Caco-2 (cell line): ENCODE measurements at regions not wholly inside any gene's neighbourhood (a gene's known extent, or its start where the extent isn't known, plus 50 kb on each side); places are given as distances from the start of the nearest gene placed in this dataset.

ENCODE experiments used
- BruUV-seq: library from RNA; stranded (reverse); fragments of 400-500 nt; replicated peaks from 2 replicates; lab custom pipeline; 2021; lab: Mats Ljungman, UMichigan
- CTCF ChIA-PET: fragments of 300-600 bp; sonication (Branson Sonifier 250); formaldehyde crosslinking; loops from one replicate; lab custom pipeline; 2022; ENCODE audit warnings: antibody characterized with exemption; lab: Charles Lee
- POLR2A ChIA-PET: fragments of 300-600 bp; sonication (Branson Sonifier 250); formaldehyde crosslinking; loops from one replicate; lab custom pipeline; 2022; ENCODE audit warnings: antibody characterized with exemption; lab: Charles Lee
- DNase-seq, 2 experiments: peaks; one replicate each; pipeline versions ENCODE4 v3.0.0 to v3.0.0-alpha.2; 2020 to 2022
- H3K27me3 ChIP-seq: replicated peaks from 2 replicates; pipeline ENCODE4 v1.6.0; 2011; ENCODE audit warnings: low read length; ENCODE audit not compliant: control insufficient read depth, insufficient read depth
- H3K36me3 ChIP-seq: 2 replicates; pipeline ENCODE4 v1.5.1; 2011; ENCODE audit warnings: low read length; ENCODE audit not compliant: control insufficient read depth, insufficient read depth
- H3K4me1 ChIP-seq: fragments of 250-450 bp; sonication (Bioruptor Pico); 2 replicates; pipeline ENCODE4 v1.5.1; 2020; ENCODE audit warnings: mild to moderate bottlenecking
- H3K4me3 ChIP-seq: 2 replicates; pipeline ENCODE4 v1.5.1; 2011; ENCODE audit warnings: low read depth, mild to moderate bottlenecking, control low read depth, low read length
- H3K9me3 ChIP-seq: fragments of 250-450 bp; sonication (Bioruptor Pico); 2 replicates; pipeline ENCODE4 v1.5.1; 2020; ENCODE audit warnings: mild to moderate bottlenecking, moderate library complexity
- H3K27ac Mint-ChIP-seq: one replicate; pipeline ENCODE4 v1.8.0; 2022; ENCODE audit warnings: mixed read lengths; ENCODE audit not compliant: unreplicated experiment
- H3K27me3 Mint-ChIP-seq: one replicate; pipeline ENCODE4 v1.8.0; 2022; ENCODE audit warnings: mixed read lengths; ENCODE audit not compliant: insufficient read depth, unreplicated experiment
- H3K36me3 Mint-ChIP-seq: one replicate; pipeline ENCODE4 v1.8.0; 2022; ENCODE audit warnings: mild to moderate bottlenecking, mixed read lengths; ENCODE audit not compliant: insufficient read depth, unreplicated experiment
- H3K4me1 Mint-ChIP-seq: one replicate; pipeline ENCODE4 v1.8.0; 2022; ENCODE audit warnings: low read depth, mixed read lengths; ENCODE audit not compliant: unreplicated experiment
- H3K4me3 Mint-ChIP-seq: one replicate; pipeline ENCODE4 v1.8.0; 2022; ENCODE audit warnings: mild to moderate bottlenecking, moderate library complexity, mixed read lengths; ENCODE audit not compliant: unreplicated experiment
- H3K9me3 Mint-ChIP-seq: one replicate; pipeline ENCODE4 v1.8.0; 2022; ENCODE audit warnings: mixed read lengths; ENCODE audit not compliant: unreplicated experiment
- intact Hi-C: fragments of 100-400 bp; cut with micrococcal nuclease; formaldehyde crosslinking; loops from one replicate; pipeline ENCODE4 v1.10.0; 2022; ENCODE audit not compliant: unreplicated experiment
- TF ChIP-seq, protein P1 (sequence below), 2 experiments: fragments of 200-600 bp in 1 of 2; IDR thresholded peaks; 1 replicate in 1 of 2; 2 replicates in 1 of 2; pipeline versions ENCODE4 v1.5.1 to v1.8.0; 2011 to 2022; ENCODE audit warnings: antibody characterized with exemption in 1 of 2, control low read depth in 1 of 2, inconsistent platforms in 1 of 2, low read depth in 1 of 2, low read length in 1 of 2, mild to moderate bottlenecking in 1 of 2, moderate library complexity in 1 of 2; ENCODE audit not compliant: insufficient read depth in 1 of 2, severe bottlenecking in 1 of 2, unreplicated experiment in 1 of 2

DNA sequence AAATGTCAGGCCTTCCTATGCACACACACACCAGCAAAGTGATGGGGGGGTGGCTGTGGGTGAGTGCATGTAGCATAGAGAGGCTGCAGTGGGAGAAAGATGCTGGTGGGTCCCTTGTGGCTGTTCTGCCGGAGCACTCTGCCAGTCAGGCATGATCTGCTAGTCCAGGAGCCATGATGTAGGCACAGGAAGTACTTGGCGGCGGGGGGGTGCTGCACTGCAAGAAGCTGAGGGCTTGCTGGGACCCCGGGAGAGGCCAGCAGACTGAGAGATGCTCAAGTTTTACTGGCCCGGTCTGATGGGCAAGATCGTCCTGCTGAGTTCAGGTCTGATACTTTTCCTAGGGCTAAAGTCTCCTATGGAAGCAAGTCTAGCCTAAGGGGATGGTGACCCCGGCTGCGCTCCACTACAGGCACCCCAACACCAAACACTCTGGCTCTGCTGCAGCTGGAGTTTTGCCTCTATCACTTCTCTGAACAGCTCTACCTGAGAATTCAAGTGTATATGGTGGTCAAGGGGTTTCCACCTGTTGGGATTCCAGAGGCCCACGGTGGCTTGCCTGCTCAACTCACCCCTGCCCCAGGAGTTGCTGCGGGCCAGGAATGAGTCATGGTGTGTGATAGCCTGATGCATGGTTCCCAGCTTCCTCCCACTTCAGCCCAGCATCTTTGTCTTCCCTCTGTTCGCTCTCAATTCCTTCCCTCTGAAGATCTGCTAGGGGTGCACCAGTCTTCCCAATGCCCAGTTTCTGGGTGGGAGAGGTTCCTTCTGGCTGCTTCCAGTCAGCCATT, 971.8 kb upstream of the ADGRB3 start:
- intact Hi-C loops: no loop called here
- Mint-ChIP-seq H3K9me3 (peaks cover 6% of the 10 kb centered on the region), H3K4me1 (no peaks in the 10 kb centered on the region), H3K4me3 (no peak overlapping the region), H3K27ac (no peak overlapping the region), H3K36me3 (no peaks in the 10 kb centered on the region), H3K27me3 (no peaks in the 10 kb centered on the region)
- Histone ChIP-seq H3K9me3 (no peaks in the 10 kb centered on the region), H3K4me1 (no peaks in the 10 kb centered on the region), H3K27me3 (no peaks in the 10 kb centered on the region), H3K36me3 (no peaks in the 10 kb centered on the region), H3K4me3 (no peak overlapping the region)
- ChIA-PET POLR2A (no interaction called here), CTCF (no interaction called here)
- DNase-seq: no peak
- BruUV-seq: no TSS peak
- TF ChIP-seq, protein P1, sequence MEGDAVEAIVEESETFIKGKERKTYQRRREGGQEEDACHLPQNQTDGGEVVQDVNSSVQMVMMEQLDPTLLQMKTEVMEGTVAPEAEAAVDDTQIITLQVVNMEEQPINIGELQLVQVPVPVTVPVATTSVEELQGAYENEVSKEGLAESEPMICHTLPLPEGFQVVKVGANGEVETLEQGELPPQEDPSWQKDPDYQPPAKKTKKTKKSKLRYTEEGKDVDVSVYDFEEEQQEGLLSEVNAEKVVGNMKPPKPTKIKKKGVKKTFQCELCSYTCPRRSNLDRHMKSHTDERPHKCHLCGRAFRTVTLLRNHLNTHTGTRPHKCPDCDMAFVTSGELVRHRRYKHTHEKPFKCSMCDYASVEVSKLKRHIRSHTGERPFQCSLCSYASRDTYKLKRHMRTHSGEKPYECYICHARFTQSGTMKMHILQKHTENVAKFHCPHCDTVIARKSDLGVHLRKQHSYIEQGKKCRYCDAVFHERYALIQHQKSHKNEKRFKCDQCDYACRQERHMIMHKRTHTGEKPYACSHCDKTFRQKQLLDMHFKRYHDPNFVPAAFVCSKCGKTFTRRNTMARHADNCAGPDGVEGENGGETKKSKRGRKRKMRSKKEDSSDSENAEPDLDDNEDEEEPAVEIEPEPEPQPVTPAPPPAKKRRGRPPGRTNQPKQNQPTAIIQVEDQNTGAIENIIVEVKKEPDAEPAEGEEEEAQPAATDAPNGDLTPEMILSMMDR (IDR thresholded peaks at IDR 0.05; ENCODE audit: insufficient read depth in 1 of 2, low read depth in 1 of 2, low read length in 1 of 2, severe bottlenecking in 1 of 2, unreplicated experiment in 1 of 2): no peak

DNA sequence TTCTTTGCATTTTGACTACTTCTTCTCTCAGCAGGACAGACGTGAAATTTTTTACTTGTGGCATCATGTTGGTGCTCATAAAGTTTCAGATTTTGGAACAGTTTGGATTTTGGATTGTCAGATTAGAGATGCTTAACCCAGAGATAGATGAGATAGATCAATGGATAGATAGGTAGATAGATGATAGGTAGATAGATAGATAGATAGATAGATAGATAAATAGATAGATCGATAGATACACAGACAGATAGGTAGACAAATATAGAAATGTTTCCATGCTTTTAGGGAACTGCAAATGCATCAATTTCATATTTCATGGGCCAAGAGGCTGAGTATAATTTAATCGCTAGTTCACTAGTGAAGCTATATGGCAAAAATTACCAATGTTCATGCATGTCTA, 981.5 kb upstream of the ADGRB3 start:
- Mint-ChIP-seq H3K4me1 (no peaks in the 10 kb centered on the region), H3K36me3 (no peaks in the 10 kb centered on the region), H3K4me3 (no peak overlapping the region), H3K27ac (no peak overlapping the region), H3K27me3 (no peaks in the 10 kb centered on the region), H3K9me3 (no peaks in the 10 kb centered on the region)
- H3K4me3 ChIP-seq: no peak overlapping the region
- no peaks in the 10 kb centered on the region for H3K4me1 ChIP-seq
- no TSS peak for BruUV-seq
- no peaks in the 10 kb centered on the region for H3K9me3 ChIP-seq
- TF ChIP-seq, protein P1 (IDR thresholded peaks at IDR 0.05; ENCODE audit: insufficient read depth in 1 of 2, low read depth in 1 of 2, low read length in 1 of 2, severe bottlenecking in 1 of 2, unreplicated experiment in 1 of 2): no peak
- H3K27me3 ChIP-seq: no peaks in the 10 kb centered on the region
- no peaks in the 10 kb centered on the region for H3K36me3 ChIP-seq
- CTCF ChIA-PET: no interaction called here
- POLR2A ChIA-PET: no interaction called here
- intact Hi-C loops: no loop called here
- no peak for DNase-seq

DNA sequence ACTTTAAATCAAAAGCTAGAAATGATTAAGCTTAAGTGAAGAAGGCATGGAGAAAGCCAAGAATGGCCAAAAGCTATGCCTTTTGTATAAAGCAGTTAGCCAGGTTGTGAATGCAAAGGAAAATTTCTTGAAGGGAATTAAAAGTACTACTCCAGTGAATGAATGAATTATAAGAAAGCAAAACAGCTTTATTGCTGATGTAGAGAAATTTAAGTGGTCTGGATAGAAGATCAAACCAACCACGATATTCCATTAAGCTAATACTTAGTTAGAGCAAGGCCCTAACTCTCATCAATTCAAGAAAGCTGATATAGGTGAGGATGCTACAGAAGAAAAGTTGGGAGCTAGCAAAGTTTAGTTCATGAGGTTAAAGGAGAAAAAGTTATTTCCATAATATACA, 988.5 kb upstream of the ADGRB3 start:
- H3K4me1 ChIP-seq: no peaks in the 10 kb centered on the region
- intact Hi-C loops: no loop called here
- Mint-ChIP-seq H3K27ac (no peak overlapping the region), H3K4me3 (no peak overlapping the region), H3K27me3 (no peaks in the 10 kb centered on the region), H3K9me3 (no peaks in the 10 kb centered on the region), H3K4me1 (no peaks in the 10 kb centered on the region), H3K36me3 (no peaks in the 10 kb centered on the region)
- TF ChIP-seq, protein P1 (IDR thresholded peaks at IDR 0.05; ENCODE audit: insufficient read depth in 1 of 2, low read depth in 1 of 2, low read length in 1 of 2, severe bottlenecking in 1 of 2, unreplicated experiment in 1 of 2): no peak
- H3K9me3 ChIP-seq: no peaks in the 10 kb centered on the region
- H3K4me3 ChIP-seq: no peak overlapping the region
- CTCF ChIA-PET: no interaction called here
- POLR2A ChIA-PET: no interaction called here
- no peaks in the 10 kb centered on the region for H3K27me3 ChIP-seq
- no peaks in the 10 kb centered on the region for H3K36me3 ChIP-seq
- no TSS peak for BruUV-seq
- DNase-seq: no peak
